OCI-LY7 (cell line): ENCODE measurements at regions not wholly inside any gene's neighbourhood (a gene's known extent, or its start where the extent isn't known, plus 50 kb on each side); places are given as distances from the start of the nearest gene placed in this dataset.

Experiments
- CTCF ChIP-seq: fragments of 200-600 bp; sonication (generic); conservative IDR thresholded peaks from 2 replicates; pipeline ENCODE4 v1.5.1; 2014; ENCODE audit warnings: mild to moderate bottlenecking, antibody characterized with exemption, low read length, moderate library complexity, mixed read lengths
- EZH2phosphoT487 ChIP-seq: fragments of 200-600 bp; sonication (generic); IDR thresholded peaks from 2 replicates; pipeline ENCODE4 v1.6.1; 2018; ENCODE audit warnings: low read depth, borderline replicate concordance, mild to moderate bottlenecking, mixed run types, antibody characterized with exemption, low read length, moderate library complexity, mixed read lengths

GRCh38 chr18:70384181-70384790 lies 95.4 kb downstream of the SOCS6 start:
- TF ChIP-seq CTCF = no peak
- TF ChIP-seq EZH2phosphoT487 = no peak
